ENCODE measurements at regions not wholly inside any gene's neighbourhood (a gene's known extent, or its start where the extent isn't known, plus 50 kb on each side); places are given as distances from the start of the nearest gene placed in this dataset.
"Not testable (repeated sequence)": the region's sequence is repeated elsewhere in the genome, so short reads cannot be mapped to it uniquely, and the experiment has no call there.

GRCh38 chr9:78986446-78986845 lies 585.3 kb upstream of the TLE4 start:
- in situ Hi-C loops (cut with MboI; ENCODE audit: low sequenced_read_pairs, unreplicated experiment): no loop called here
- DNase-seq (ENCODE audit: low spot score): no peak
- TF ChIP-seq CTCF (IDR thresholded peaks at IDR 0.05; ENCODE audit: borderline replicate concordance, control extremely low read depth, extremely low read depth, insufficient read depth, missing control alignments): no peak

GRCh38 chr9:78989031-78989658 lies 582.6 kb upstream of the TLE4 start:
- no peak for DNase-seq (ENCODE audit: low spot score)
- in situ Hi-C loops (cut with MboI; ENCODE audit: low sequenced_read_pairs, unreplicated experiment): no loop called here
- no peak for TF ChIP-seq CTCF (IDR thresholded peaks at IDR 0.05; ENCODE audit: borderline replicate concordance, control extremely low read depth, extremely low read depth, insufficient read depth, missing control alignments)

- no peak for TF ChIP-seq CTCF (IDR thresholded peaks at IDR 0.05; ENCODE audit: borderline replicate concordance, control extremely low read depth, extremely low read depth, insufficient read depth, missing control alignments)
- DNase-seq (ENCODE audit: low spot score): no peak
- in situ Hi-C loops (cut with MboI; ENCODE audit: low sequenced_read_pairs, unreplicated experiment): no loop called here
These were observed 577.3 kb upstream of the TLE4 start for GRCh38 chr9:78994471-78994870.

GRCh38 chr9:78994974-78995373 lies 576.8 kb upstream of the TLE4 start:
- in situ Hi-C loops (cut with MboI; ENCODE audit: low sequenced_read_pairs, unreplicated experiment); DNase-seq (ENCODE audit: low spot score): not testable (repeated sequence)

GRCh38 chr9:78997296-78997695 lies 574.5 kb upstream of the TLE4 start:
- in situ Hi-C loops (cut with MboI; ENCODE audit: low sequenced_read_pairs, unreplicated experiment): no loop called here
- no peak for TF ChIP-seq CTCF (IDR thresholded peaks at IDR 0.05; ENCODE audit: borderline replicate concordance, control extremely low read depth, extremely low read depth, insufficient read depth, missing control alignments)
- DNase-seq (ENCODE audit: low spot score): no peak

GRCh38 chr9:79000230-79001002 lies 571.3 kb upstream of the TLE4 start:
- in situ Hi-C loops (cut with MboI; ENCODE audit: low sequenced_read_pairs, unreplicated experiment): no loop called here
- no peak for TF ChIP-seq CTCF (IDR thresholded peaks at IDR 0.05; ENCODE audit: borderline replicate concordance, control extremely low read depth, extremely low read depth, insufficient read depth, missing control alignments)

GRCh38 chr9:79001012-79001411 lies 570.8 kb upstream of the TLE4 start:
- no peak for DNase-seq (ENCODE audit: low spot score)
- in situ Hi-C loops (cut with MboI; ENCODE audit: low sequenced_read_pairs, unreplicated experiment): no loop called here
- no peak for TF ChIP-seq CTCF (IDR thresholded peaks at IDR 0.05; ENCODE audit: borderline replicate concordance, control extremely low read depth, extremely low read depth, insufficient read depth, missing control alignments)

More at GRCh38 chr9:79000230-79001002, 571.3 kb upstream of the TLE4 start:
- no peak for DNase-seq (ENCODE audit: low spot score)
